Calu3 (cell line): ENCODE measurements at regions not wholly inside any gene's neighbourhood (a gene's known extent, or its start where the extent isn't known, plus 50 kb on each side); places are given as distances from the start of the nearest gene placed in this dataset.

Experiments used
- BruUV-seq: library from RNA; stranded (reverse); fragments of 400-500 nt; replicated peaks from 2 replicates; lab custom pipeline; 2021; lab: Mats Ljungman, UMichigan
- CTCF ChIA-PET: fragments of 300-600 bp; sonication (Branson Sonifier 250); formaldehyde crosslinking; loops from one replicate; lab custom pipeline; 2022; ENCODE audit warnings: antibody characterized with exemption; lab: Charles Lee
- DNase-seq: peaks from one replicate; pipeline ENCODE4 v3.0.0; 2022
- H3K27ac Mint-ChIP-seq: one replicate; pipeline ENCODE4 v1.8.0; 2022; ENCODE audit warnings: mixed read lengths; ENCODE audit not compliant: unreplicated experiment
- H3K27me3 Mint-ChIP-seq: one replicate; pipeline ENCODE4 v1.8.0; 2022; ENCODE audit warnings: mixed read lengths; ENCODE audit not compliant: unreplicated experiment
- H3K36me3 Mint-ChIP-seq: one replicate; pipeline ENCODE4 v1.8.0; 2022; ENCODE audit warnings: mild to moderate bottlenecking, moderate library complexity, mixed read lengths; ENCODE audit not compliant: insufficient read depth, unreplicated experiment
- H3K4me1 Mint-ChIP-seq: one replicate; pipeline ENCODE4 v1.8.0; 2022; ENCODE audit warnings: mild to moderate bottlenecking, low read depth, mixed read lengths; ENCODE audit not compliant: unreplicated experiment
- H3K4me3 Mint-ChIP-seq: one replicate; pipeline ENCODE4 v1.8.0; 2022; ENCODE audit warnings: mild to moderate bottlenecking, low read depth, moderate library complexity, mixed read lengths; ENCODE audit not compliant: unreplicated experiment
- H3K9me3 Mint-ChIP-seq: one replicate; pipeline ENCODE4 v1.8.0; 2022; ENCODE audit warnings: low read depth, mixed read lengths; ENCODE audit not compliant: unreplicated experiment
- CTCF ChIP-seq: fragments of 200-600 bp; IDR thresholded peaks from one replicate; pipeline ENCODE4 v1.8.0; 2022; ENCODE audit warnings: antibody characterized with exemption; ENCODE audit not compliant: unreplicated experiment
- intact Hi-C: fragments of 100-400 bp; cut with micrococcal nuclease; formaldehyde crosslinking; loops from one replicate; pipeline ENCODE4 v1.10.0; 2022; ENCODE audit not compliant: unreplicated experiment

- H3K4me1 Mint-ChIP-seq = peaks cover 14% of the 10 kb centered on the region
- no peak for TF ChIP-seq CTCF
- intact Hi-C loops = no loop called here
- CTCF ChIA-PET = no interaction called here
- H3K4me3 Mint-ChIP-seq = no peak overlapping the region
- H3K36me3 Mint-ChIP-seq = no peaks in the 10 kb centered on the region
- DNase-seq = no peak
- no peak overlapping the region for H3K27ac Mint-ChIP-seq
- no TSS peak for BruUV-seq
- no peaks in the 10 kb centered on the region for H3K9me3 Mint-ChIP-seq
- H3K27me3 Mint-ChIP-seq = no peaks in the 10 kb centered on the region
Observed at GRCh38 chr1:219544163-219544846, 68.6 kb downstream of the ZC3H11B start.

GRCh38 chr1:219542828-219543518 is 69.9 kb downstream of the ZC3H11B start:
- Mint-ChIP-seq H3K27me3 (no peaks in the 10 kb centered on the region), H3K4me3 (no peak overlapping the region), H3K9me3 (no peaks in the 10 kb centered on the region), H3K4me1 (peaks cover 14% of the 10 kb centered on the region), H3K27ac (no peak overlapping the region), H3K36me3 (no peaks in the 10 kb centered on the region)
- DNase-seq = no peak
- intact Hi-C loops = no loop called here
- BruUV-seq = no TSS peak
- CTCF ChIA-PET = no interaction called here
- no peak for TF ChIP-seq CTCF

DNA sequence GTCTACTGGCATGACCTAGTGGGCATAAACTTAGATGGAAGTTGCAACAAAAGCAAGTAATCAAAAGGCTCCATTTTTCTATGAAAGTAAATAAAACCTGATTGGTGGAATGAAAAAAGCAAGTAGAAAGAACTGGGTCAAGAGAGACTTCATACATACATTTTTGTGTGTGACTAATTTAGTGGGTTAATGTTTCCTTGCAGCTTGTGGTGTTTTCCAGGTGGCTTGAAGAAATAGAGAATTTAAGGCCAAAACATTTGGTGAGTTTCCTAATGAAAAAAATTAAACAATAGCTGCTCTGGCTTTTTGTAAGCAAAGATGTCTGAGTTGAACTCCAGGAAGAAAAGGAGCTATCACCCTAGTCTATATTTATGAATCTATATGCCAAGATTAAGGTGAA is 71.0 kb downstream of the ZC3H11B start:
- H3K4me1 Mint-ChIP-seq = peaks cover 14% of the 10 kb centered on the region
- DNase-seq = no peak
- TF ChIP-seq CTCF = no peak
- BruUV-seq = no TSS peak
- no peaks in the 10 kb centered on the region for H3K27me3 Mint-ChIP-seq
- intact Hi-C loops = no loop called here
- no peak overlapping the region for H3K4me3 Mint-ChIP-seq
- CTCF ChIA-PET = no interaction called here
- H3K9me3 Mint-ChIP-seq = no peaks in the 10 kb centered on the region
- no peaks in the 10 kb centered on the region for H3K36me3 Mint-ChIP-seq
- H3K27ac Mint-ChIP-seq = no peak overlapping the region

DNA sequence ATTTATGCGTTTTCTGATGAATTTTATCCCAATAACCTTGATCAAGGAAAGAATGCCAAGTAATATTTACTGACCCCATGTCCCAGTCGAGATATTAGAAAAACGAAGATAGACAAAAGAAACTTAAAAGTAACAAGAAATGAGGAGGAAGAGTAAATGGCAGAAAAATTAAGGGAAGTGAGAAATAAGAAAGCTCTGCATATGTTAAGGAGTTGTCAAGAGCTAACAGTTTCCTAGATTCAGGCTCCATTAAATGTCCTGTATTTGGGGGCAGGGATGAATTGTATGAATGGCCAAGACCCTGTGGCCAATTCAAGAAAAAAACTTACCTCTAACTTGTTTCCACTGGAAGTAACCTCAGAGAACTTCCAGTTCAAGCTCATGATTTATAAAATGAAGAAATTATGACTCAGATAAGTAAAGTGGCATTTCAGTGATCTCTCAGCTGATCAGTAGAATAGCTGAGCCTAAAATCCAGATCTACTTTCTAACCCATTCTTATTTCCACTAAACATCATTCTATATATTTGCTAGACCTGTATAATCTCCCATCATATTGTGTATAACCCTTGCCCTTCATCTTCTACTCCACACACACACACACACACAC is 73.2 kb downstream of the ZC3H11B start:
- CTCF ChIA-PET = interaction anchor here (1.2 kb wide), 2 partner anchors 28 to 1210 kb away, joined by 3 to 5 read pairs; no protein-coding TSS in a partner anchor
- no TSS peak for BruUV-seq

More for the DNA sequence above, 73.2 kb downstream of the ZC3H11B start:
- Mint-ChIP-seq H3K27me3 (no peaks in the 10 kb centered on the region), H3K4me3 (no peak overlapping the region), H3K9me3 (no peaks in the 10 kb centered on the region), H3K36me3 (no peaks in the 10 kb centered on the region), H3K27ac (no peak overlapping the region), H3K4me1 (peaks cover 14% of the 10 kb centered on the region)
- TF ChIP-seq CTCF = no peak
- intact Hi-C loops = no loop called here
- DNase-seq = no peak
